Breast epithelium (tissue), 3 donors: ENCODE measurements at regions not wholly inside any gene's neighbourhood (a gene's known extent, or its start where the extent isn't known, plus 50 kb on each side); places are given as distances from the start of the nearest gene placed in this dataset.

Experiments
- POLR2A ChIP-seq: fragments of 450-650 bp; IDR thresholded peaks from one replicate; pipeline ENCODE4 v1.6.1; 2016; ENCODE audit warnings: antibody characterized with exemption, mild to moderate bottlenecking, moderate library complexity
- POLR2AphosphoS5 ChIP-seq, 3 donors: sonication (generic); formaldehyde crosslinking; IDR thresholded peaks; one replicate each; pipeline ENCODE4 v1.6.1; 2017; ENCODE audit warnings: antibody characterized with exemption in 3 of 3
- TF ChIP-seq, protein P1 (sequence below), 3 donors: fragments of 450-650 bp; IDR thresholded peaks; one replicate each; pipeline ENCODE4 v1.5.1; 2016 to 2017; ENCODE audit warnings: antibody characterized with exemption in 3 of 3, mild to moderate bottlenecking in 3 of 3, moderate library complexity in 3 of 3

DNA sequence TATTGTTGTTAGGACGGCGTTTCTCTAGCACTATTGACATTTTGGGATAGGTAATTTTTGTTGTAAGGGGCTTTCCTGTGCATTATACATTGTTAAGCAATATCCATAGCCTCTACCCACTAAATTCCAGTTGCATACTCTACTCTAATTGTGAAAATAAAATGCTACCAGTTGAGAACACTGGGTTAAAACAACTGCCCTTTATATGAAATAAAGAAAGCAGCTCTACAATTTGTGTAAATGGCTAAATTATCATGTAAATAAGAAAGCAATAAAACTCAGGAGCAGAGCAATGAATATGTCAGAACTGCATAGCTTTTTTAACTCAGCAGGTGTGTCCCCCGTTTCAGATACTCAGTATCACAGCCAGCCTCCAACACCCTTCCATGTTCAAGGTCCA, 812.7 kb upstream of the NRXN1 start:
- no peak for TF ChIP-seq POLR2AphosphoS5 (IDR thresholded peaks at IDR 0.05)
- TF ChIP-seq, protein P1, sequence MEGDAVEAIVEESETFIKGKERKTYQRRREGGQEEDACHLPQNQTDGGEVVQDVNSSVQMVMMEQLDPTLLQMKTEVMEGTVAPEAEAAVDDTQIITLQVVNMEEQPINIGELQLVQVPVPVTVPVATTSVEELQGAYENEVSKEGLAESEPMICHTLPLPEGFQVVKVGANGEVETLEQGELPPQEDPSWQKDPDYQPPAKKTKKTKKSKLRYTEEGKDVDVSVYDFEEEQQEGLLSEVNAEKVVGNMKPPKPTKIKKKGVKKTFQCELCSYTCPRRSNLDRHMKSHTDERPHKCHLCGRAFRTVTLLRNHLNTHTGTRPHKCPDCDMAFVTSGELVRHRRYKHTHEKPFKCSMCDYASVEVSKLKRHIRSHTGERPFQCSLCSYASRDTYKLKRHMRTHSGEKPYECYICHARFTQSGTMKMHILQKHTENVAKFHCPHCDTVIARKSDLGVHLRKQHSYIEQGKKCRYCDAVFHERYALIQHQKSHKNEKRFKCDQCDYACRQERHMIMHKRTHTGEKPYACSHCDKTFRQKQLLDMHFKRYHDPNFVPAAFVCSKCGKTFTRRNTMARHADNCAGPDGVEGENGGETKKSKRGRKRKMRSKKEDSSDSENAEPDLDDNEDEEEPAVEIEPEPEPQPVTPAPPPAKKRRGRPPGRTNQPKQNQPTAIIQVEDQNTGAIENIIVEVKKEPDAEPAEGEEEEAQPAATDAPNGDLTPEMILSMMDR (IDR thresholded peaks at IDR 0.05) = no peak
- TF ChIP-seq POLR2A = no peak
